Neuronal stem cell (in vitro differentiated cells): ENCODE measurements at regions not wholly inside any gene's neighbourhood (a gene's known extent, or its start where the extent isn't known, plus 50 kb on each side); places are given as distances from the start of the nearest gene placed in this dataset.
A peak's percentile ranks its signal among the peaks of the same experiment; 100 is the strongest.

Experiments used
- DNase-seq: peaks from one replicate; pipeline ENCODE4 v3.0.0-alpha.2; 2013; ENCODE audit warnings: low spot score
- H2AFZ ChIP-seq: one replicate; pipeline ENCODE4 v1.6.1; 2013; ENCODE audit warnings: mild to moderate bottlenecking, low read length, inconsistent platforms
- H2AK5ac ChIP-seq: 2 replicates; pipeline ENCODE4 v1.6.1; 2013; ENCODE audit warnings: low read depth, mild to moderate bottlenecking, inconsistent platforms, low read length, moderate library complexity, mixed read lengths
- H2BK120ac ChIP-seq: 2 replicates; pipeline ENCODE4 v1.6.1; 2013; ENCODE audit warnings: low read depth, mild to moderate bottlenecking, inconsistent platforms, low read length, moderate library complexity, mixed read lengths
- H2BK12ac ChIP-seq: one replicate; pipeline ENCODE4 v1.6.1; 2013; ENCODE audit warnings: low read length, inconsistent platforms
- H2BK15ac ChIP-seq: 2 replicates; pipeline ENCODE4 v1.6.1; 2013; ENCODE audit warnings: mild to moderate bottlenecking, low read length, inconsistent platforms, mixed read lengths
- H2BK5ac ChIP-seq: one replicate; pipeline ENCODE4 v1.6.1; 2013; ENCODE audit warnings: inconsistent platforms, mild to moderate bottlenecking, low read length, moderate library complexity
- H3K14ac ChIP-seq: one replicate; pipeline ENCODE4 v1.6.1; 2013; ENCODE audit warnings: low read length, inconsistent platforms
- H3K18ac ChIP-seq: 2 replicates; pipeline ENCODE4 v1.6.1; 2013; ENCODE audit warnings: low read length, inconsistent platforms
- H3K23ac ChIP-seq: 2 replicates; pipeline ENCODE4 v1.6.1; 2013; ENCODE audit warnings: low read depth, mild to moderate bottlenecking, mixed read lengths, low read length, inconsistent platforms; ENCODE audit not compliant: poor library complexity
- H3K27ac ChIP-seq: replicated peaks from 3 replicates; pipeline ENCODE4 v1.5.1; 2013; ENCODE audit warnings: low read length, inconsistent platforms
- H3K27me3 ChIP-seq, 3 experiments: 2 replicates each; pipeline ENCODE4 v1.6.1; 2013; ENCODE audit warnings: low read length in 3 of 3, mild to moderate bottlenecking in 2 of 3, inconsistent platforms in 1 of 3, low read depth in 1 of 3, mixed read lengths in 1 of 3, moderate library complexity in 1 of 3; ENCODE audit not compliant: control insufficient read depth in 3 of 3, insufficient read depth in 3 of 3
- H3K36me3 ChIP-seq, 2 donors: replicated peaks in 1 of 2; 2 replicates each; pipeline ENCODE4 v1.6.1; 2013; ENCODE audit warnings: low read length in 2 of 2; ENCODE audit not compliant: control insufficient read depth in 2 of 2, insufficient read depth in 2 of 2
- H3K4ac ChIP-seq: 2 replicates; pipeline ENCODE4 v1.6.1; 2013; ENCODE audit warnings: inconsistent platforms, mild to moderate bottlenecking, low read length, moderate library complexity
- H3K4me1 ChIP-seq, 2 donors: 1 replicate in 1 of 2; 2 replicates in 1 of 2; pipeline ENCODE4 v1.6.1; 2013; ENCODE audit warnings: low read length in 2 of 2, low read depth in 1 of 2; ENCODE audit not compliant: control insufficient read depth in 2 of 2, insufficient read depth in 1 of 2
- H3K4me2 ChIP-seq: one replicate; pipeline ENCODE4 v1.6.1; 2013; ENCODE audit warnings: mild to moderate bottlenecking, low read length, inconsistent platforms; ENCODE audit not compliant: insufficient read depth, poor library complexity, severe bottlenecking
- H3K4me3 ChIP-seq, 2 donors: 2 replicates each; pipeline ENCODE4 v1.5.1; 2013; ENCODE audit warnings: low read length in 2 of 2, mild to moderate bottlenecking in 2 of 2, inconsistent platforms in 1 of 2, moderate library complexity in 1 of 2
- H3K79me1 ChIP-seq: one replicate; pipeline ENCODE4 v1.6.1; 2013; ENCODE audit warnings: low read depth, mild to moderate bottlenecking, inconsistent platforms, low read length, moderate library complexity
- H3K9ac ChIP-seq: one replicate; pipeline ENCODE4 v1.6.1; 2013; ENCODE audit warnings: mild to moderate bottlenecking, low read depth, low read length, inconsistent platforms; ENCODE audit not compliant: poor library complexity
- H3K9me3 ChIP-seq, 2 donors: replicated peaks in 1 of 2; 2 replicates each; pipeline versions ENCODE3 to v1.6.1; 2013; ENCODE audit warnings: low read length in 2 of 2, mild to moderate bottlenecking in 2 of 2, inconsistent platforms in 1 of 2, low read depth in 1 of 2, mixed read lengths in 1 of 2, moderate library complexity in 1 of 2; ENCODE audit not compliant: control insufficient read depth in 2 of 2, insufficient read depth in 1 of 2
- H4K8ac ChIP-seq: one replicate; pipeline ENCODE4 v1.6.1; 2013; ENCODE audit warnings: low read depth, mild to moderate bottlenecking, inconsistent platforms, low read length, moderate library complexity
- H4K91ac ChIP-seq: one replicate; pipeline ENCODE4 v1.6.1; 2013; ENCODE audit warnings: low read length, low read depth, mild to moderate bottlenecking, inconsistent platforms; ENCODE audit not compliant: poor library complexity
- WGBS, 2 donors: extraction: QIAGEN DNeasy Blood & Tissue Kit; methylation state at CpG; one replicate each; pipeline ENCODE4 v1.1.7; 2013; ENCODE audit warnings: missing lambda C conversion rate in 2 of 2, mixed read lengths in 1 of 2; ENCODE audit not compliant: insufficient read length in 2 of 2, insufficient replicate concordance in 1 of 2; ENCODE audit errors: extremely low coverage in 2 of 2; 5-methylcytosine and 5-hydroxymethylcytosine counted together

DNA sequence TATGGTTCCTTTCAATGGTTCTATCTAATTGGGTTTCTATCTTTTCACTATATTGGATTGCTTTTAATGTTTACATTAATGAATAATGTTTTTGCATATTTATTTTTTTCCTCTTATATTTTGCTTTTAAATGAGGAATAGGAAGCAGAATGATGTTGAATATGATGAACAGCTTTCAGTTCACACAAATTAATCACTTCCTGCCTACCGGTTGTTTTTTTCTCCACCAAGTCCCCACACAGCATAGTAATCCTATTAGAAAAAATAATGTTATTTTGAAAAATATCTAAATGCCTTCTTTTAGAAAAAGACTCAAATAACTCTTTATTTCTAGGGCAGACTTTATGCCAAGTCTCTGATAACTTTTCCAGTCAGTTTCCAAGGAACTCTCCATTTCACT lies 184.9 kb upstream of the MIR17HG start:
- H3K79me1 ChIP-seq, result no peaks in the 10 kb centered on the region
- H3K4me1 ChIP-seq, result no peaks in the 10 kb centered on the region
- H3K18ac ChIP-seq, result no peak overlapping the region
- no peak overlapping the region for H2AK5ac ChIP-seq
- no peaks in the 10 kb centered on the region for H3K27me3 ChIP-seq
- no peaks in the 10 kb centered on the region for H3K36me3 ChIP-seq
- DNase-seq, result no peak
- H2BK120ac ChIP-seq, result no peak overlapping the region
- H2BK12ac ChIP-seq, result no peak overlapping the region
- no peak overlapping the region for H3K23ac ChIP-seq
- no peak overlapping the region for H2BK15ac ChIP-seq
- H4K91ac ChIP-seq, result no peak overlapping the region
- H3K9ac ChIP-seq, result no peak overlapping the region
- H3K9me3 ChIP-seq, result peaks cover 0 to 11% of the 10 kb centered on the region in 2 donors
- no peak overlapping the region for H3K14ac ChIP-seq
- H3K4me3 ChIP-seq, result no peak overlapping the region
- no peak overlapping the region for H3K27ac ChIP-seq
- no peak overlapping the region for H4K8ac ChIP-seq
- no peak overlapping the region for H3K4me2 ChIP-seq
- WGBS, 2 donors, result no CpG with 5 or more reads among the region's 1 CpG
- no peak overlapping the region for H2AFZ ChIP-seq
- no peak overlapping the region for H2BK5ac ChIP-seq
- H3K4ac ChIP-seq, result no peak overlapping the region

DNA sequence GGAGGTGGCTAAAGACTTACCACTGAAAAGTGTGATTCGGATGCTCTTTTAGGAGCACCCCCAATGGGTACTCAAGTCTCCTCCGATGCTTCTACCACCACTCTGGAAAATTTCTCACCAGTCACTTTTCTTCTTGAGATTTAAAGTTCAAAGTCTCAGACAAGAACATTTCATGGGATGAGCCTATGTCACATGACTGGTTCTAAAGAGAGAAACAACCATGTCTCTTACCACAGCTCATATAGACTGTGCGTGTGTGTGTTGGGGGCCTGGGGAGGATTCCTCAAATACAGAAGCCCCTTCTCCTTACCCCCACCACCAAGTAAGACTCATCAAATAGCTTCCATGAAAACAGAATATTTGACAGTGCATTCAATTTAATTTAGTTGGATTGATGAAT lies 181.7 kb upstream of the MIR17HG start:
- Histone ChIP-seq H3K36me3 (no peaks in the 10 kb centered on the region), H4K8ac (no peak overlapping the region)

DNA sequence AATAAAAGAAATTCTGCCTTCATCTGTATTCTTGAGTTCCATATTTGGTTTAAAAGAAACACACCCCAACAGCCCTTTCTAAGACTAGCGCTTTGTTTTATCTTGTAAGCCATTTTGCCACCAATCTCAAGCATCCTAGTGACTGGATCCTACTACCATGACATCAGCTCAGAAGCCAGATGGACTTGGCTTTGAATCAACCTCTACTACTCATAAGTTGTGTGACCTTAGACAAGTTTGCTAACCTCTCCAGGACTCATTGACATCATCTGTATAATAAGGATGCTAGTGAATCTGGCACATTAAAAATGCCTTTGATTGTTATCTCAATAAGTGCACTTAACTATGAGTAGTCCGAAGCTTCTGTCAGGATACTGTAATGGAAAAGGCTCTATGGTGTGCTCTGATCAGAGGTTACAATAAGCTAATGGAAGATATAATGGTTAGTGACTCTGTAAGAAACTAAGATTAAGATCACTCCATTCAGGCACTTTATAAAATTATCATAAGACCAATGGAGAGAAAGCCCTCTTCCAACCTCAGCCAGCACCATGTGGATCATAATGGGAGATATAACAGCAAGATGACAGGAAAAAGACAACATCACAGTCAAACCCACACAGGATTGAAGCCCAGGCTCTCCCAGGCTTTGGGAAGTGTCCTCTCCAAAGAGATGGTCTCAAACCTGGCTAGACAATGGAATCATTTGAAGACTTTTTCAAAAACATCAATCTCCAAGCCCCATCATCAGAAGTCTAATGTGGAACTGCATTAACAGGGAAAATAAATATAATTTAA lies 180.6 kb upstream of the MIR17HG start:
- no CpG with 5 or more reads among the region's 2 CpGs for WGBS, 2 donors
- Histone ChIP-seq H3K36me3 (no peaks in the 10 kb centered on the region), H3K4me2 (no peak overlapping the region), H2BK120ac (no peak overlapping the region), H3K4me1 (peaks cover 3 to 10% of the 10 kb centered on the region in 2 donors), H2AK5ac (no peak overlapping the region), H3K9ac (no peak overlapping the region), H3K27ac (no peak overlapping the region), H3K9me3 (peaks cover 0 to 5% of the 10 kb centered on the region in 2 donors), H4K91ac (no peak overlapping the region), H4K8ac (no peak overlapping the region), H2BK12ac (no peak overlapping the region), H3K14ac (no peak overlapping the region), H3K79me1 (no peaks in the 10 kb centered on the region), H2AFZ (no peak overlapping the region), H3K4ac (no peak overlapping the region), H2BK15ac (no peak overlapping the region), H3K4me3 (no peak overlapping the region), H3K23ac (no peak overlapping the region), H2BK5ac (no peak overlapping the region), H3K27me3 (no peaks in the 10 kb centered on the region), H3K18ac (no peak overlapping the region)
- no peak for DNase-seq

More for the DNA sequence above, 181.7 kb upstream of the MIR17HG start:
- Histone ChIP-seq H3K4me3 (no peak overlapping the region), H3K4me2 (no peak overlapping the region), H2BK15ac (no peak overlapping the region), H3K14ac (no peak overlapping the region), H2BK120ac (no peak overlapping the region), H3K18ac (no peak overlapping the region), H3K27me3 (no peaks in the 10 kb centered on the region), H2BK5ac (no peak overlapping the region), H3K27ac (no peak overlapping the region), H3K4me1 (peaks cover 3 to 10% of the 10 kb centered on the region in 2 donors), H3K4ac (no peak overlapping the region), H3K23ac (no peak overlapping the region), H3K79me1 (no peaks in the 10 kb centered on the region), H3K9ac (no peak overlapping the region), H4K91ac (no peak overlapping the region), H2BK12ac (no peak overlapping the region), H3K9me3 (peaks cover 0 to 8% of the 10 kb centered on the region in 2 donors), H2AFZ (no peak overlapping the region), H2AK5ac (no peak overlapping the region)
- no peak for DNase-seq
- no CpG with 5 or more reads among the region's 3 CpGs for WGBS, 2 donors

GRCh38 chr13:91167706-91168385 lies 179.6 kb upstream of the MIR17HG start:
- no peaks in the 10 kb centered on the region for H3K27me3 ChIP-seq
- no peak overlapping the region for H2BK120ac ChIP-seq
- H3K14ac ChIP-seq, result no peak overlapping the region
- H3K4me2 ChIP-seq, result no peak overlapping the region
- H3K4me1 ChIP-seq, result peaks cover 3 to 10% of the 10 kb centered on the region in 2 donors
- no peaks in the 10 kb centered on the region for H3K79me1 ChIP-seq
- no peak overlapping the region for H3K4me3 ChIP-seq
- no CpG with 5 or more reads among the region's 4 CpGs for WGBS, 2 donors
- peak overlapping the region; percentile 45 for H2BK15ac ChIP-seq
- no peak overlapping the region for H4K91ac ChIP-seq
- no peak overlapping the region for H3K18ac ChIP-seq
- H2AK5ac ChIP-seq, result peak overlapping the region; percentile 25
- H2BK12ac ChIP-seq, result no peak overlapping the region
- no peak for DNase-seq
- no peak overlapping the region for H3K27ac ChIP-seq
- H3K9me3 ChIP-seq, result peaks cover 0 to 5% of the 10 kb centered on the region in 2 donors
- no peak overlapping the region for H3K9ac ChIP-seq
- no peak overlapping the region for H3K4ac ChIP-seq
- no peak overlapping the region for H3K23ac ChIP-seq
- H2AFZ ChIP-seq, result no peak overlapping the region
- no peaks in the 10 kb centered on the region for H3K36me3 ChIP-seq
- H4K8ac ChIP-seq, result no peak overlapping the region
- H2BK5ac ChIP-seq, result no peak overlapping the region
